AG04449 (cell line): ENCODE measurements at regions not wholly inside any gene's neighbourhood (a gene's known extent, or its start where the extent isn't known, plus 50 kb on each side); places are given as distances from the start of the nearest gene placed in this dataset.

Source experiments
- CTCF ChIA-PET: fragments of 350-600 bp; formaldehyde crosslinking; extraction: SDS; loops from one replicate; lab custom pipeline; 2021; ENCODE audit warnings: antibody characterized with exemption; lab: Yijun Ruan, JAX
- POLR2A ChIA-PET: fragments of 400-600, 350-600 bp; formaldehyde crosslinking; extraction: SDS; loops from one replicate; lab custom pipeline; 2020; ENCODE audit warnings: antibody characterized with exemption, inconsistent platforms; lab: Yijun Ruan, JAX
- DNase-seq: peaks from one replicate; pipeline ENCODE4 v3.0.0-alpha.2; 2010; ENCODE audit warnings: low read depth, low spot score
- H3K4me3 ChIP-seq: 2 replicates; pipeline ENCODE4 v1.5.1; 2011; ENCODE audit warnings: low read depth, mild to moderate bottlenecking, control low read depth, low read length
- CTCF ChIP-seq: IDR thresholded peaks from one replicate; pipeline ENCODE4 v1.5.1; 2011; ENCODE audit warnings: mild to moderate bottlenecking, moderate library complexity, low read length, control low read depth, inconsistent platforms; ENCODE audit not compliant: insufficient read depth; ENCODE audit errors: missing control alignments

DNA sequence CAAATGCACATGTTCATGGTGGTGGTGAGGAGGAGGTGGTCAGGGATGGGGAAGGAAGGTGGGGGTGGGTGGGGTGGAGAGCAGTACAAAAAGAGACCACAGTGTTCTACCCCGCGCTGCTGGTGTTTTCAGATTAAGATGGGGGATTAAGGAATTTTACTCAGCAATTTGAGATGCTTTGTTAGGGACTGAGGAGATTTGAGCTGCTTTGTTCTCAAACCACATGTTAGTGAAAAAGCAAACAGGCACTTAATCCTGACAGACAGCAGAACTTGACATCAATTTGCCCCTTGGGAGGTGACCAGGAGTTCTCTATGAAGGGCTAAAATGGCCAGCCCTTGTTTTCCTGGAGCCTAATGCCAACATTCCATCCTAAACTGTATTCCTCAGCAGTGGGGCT, 244.5 kb downstream of the MEIS1 start:
- H3K4me3 ChIP-seq = no peak overlapping the region
- POLR2A ChIA-PET = no interaction called here
- TF ChIP-seq CTCF = no peak
- no peak for DNase-seq
- CTCF ChIA-PET = no interaction called here

DNA sequence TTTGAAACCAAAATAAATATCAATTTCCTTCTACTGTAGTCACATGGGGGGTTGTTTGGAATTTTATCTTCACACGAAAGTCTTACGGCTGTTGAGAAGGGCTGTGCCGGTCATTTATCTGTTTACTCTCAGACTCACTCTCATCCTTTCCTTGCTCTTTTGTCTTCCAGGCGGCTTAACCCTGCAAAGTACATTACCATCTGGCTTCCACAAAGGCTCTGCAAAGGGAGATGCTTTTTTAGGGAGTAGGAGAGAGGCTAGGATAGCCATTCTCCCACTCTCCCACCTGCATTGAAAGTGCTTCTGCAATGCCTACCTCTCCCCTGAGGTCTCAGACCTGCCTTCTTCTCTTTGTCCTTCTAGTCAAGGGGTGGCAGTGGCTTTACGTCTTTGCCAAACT, 247.6 kb downstream of the MEIS1 start:
- no peak for TF ChIP-seq CTCF
- DNase-seq = no peak
- ChIA-PET POLR2A (no interaction called here), CTCF (no interaction called here)
- H3K4me3 ChIP-seq = no peak overlapping the region

- DNase-seq = no peak
- H3K4me3 ChIP-seq = no peak overlapping the region
- ChIA-PET POLR2A (no interaction called here), CTCF (no interaction called here)
- no peak for TF ChIP-seq CTCF
These were observed 248.1 kb downstream of the MEIS1 start for GRCh38 chr2:66683064-66683463.

- CTCF ChIA-PET = interaction anchor here (1.4 kb wide), 1 partner anchor 34 kb away, joined by 4 read pairs; no protein-coding TSS in a partner anchor
- no peak for TF ChIP-seq CTCF
- no peak overlapping the region for H3K4me3 ChIP-seq
- no peak for DNase-seq
- POLR2A ChIA-PET = no interaction called here
These were observed 248.7 kb downstream of the MEIS1 start for GRCh38 chr2:66683599-66683998.

DNA sequence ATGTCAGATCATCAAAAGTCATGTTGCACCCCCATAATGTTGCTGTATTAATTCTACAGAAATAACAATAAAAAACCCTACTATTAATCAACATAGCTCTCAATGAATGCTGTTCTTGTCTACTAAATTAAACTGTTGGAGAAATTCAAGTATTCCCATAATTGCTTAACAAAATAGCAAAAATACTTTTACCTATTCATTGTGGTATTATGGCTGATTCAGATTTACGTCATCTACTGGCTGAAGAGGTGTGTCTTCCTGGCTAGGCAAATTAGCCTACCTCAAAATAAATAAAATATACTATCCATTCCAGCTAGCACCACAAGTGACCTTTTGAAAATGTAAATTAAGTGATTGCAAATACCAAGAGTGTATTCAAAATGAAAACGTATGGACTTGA, 249.4 kb downstream of the MEIS1 start:
- POLR2A ChIA-PET = no interaction called here
- CTCF ChIA-PET = interaction anchor here (1.4 kb wide), 1 partner anchor 33 kb away, joined by 4 read pairs; no protein-coding TSS in a partner anchor
- no peak overlapping the region for H3K4me3 ChIP-seq
- DNase-seq = no peak
- no peak for TF ChIP-seq CTCF

DNA sequence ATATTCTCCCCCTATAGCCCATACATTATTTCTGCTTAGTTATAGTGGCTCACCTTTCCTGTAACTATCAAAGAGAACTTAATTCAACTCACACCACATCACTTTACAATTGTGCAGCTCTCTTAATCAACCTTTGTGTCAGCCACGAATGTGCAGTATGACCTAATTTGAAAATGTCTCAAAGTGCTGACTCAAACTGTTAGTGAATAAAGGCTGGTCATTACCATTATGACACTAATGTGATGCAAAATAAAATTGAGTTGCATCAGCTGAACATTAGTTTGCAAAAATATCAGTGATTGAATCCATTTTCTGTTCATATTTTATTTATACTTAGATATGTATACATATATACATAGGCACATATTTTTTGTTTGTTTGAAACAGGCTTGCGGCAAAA, 251.8 kb downstream of the MEIS1 start:
- DNase-seq = no peak
- ChIA-PET POLR2A (no interaction called here), CTCF (no interaction called here)
- TF ChIP-seq CTCF = no peak
- H3K4me3 ChIP-seq = no peak overlapping the region
